GM12878 (cell line): ENCODE measurements at regions not wholly inside any gene's neighbourhood (a gene's known extent, or its start where the extent isn't known, plus 50 kb on each side); places are given as distances from the start of the nearest gene placed in this dataset.

Experiments used
- ATAC-seq: fragments of 200-7000 bp; cut with Tn5 transposase; 3 replicates; pipeline ENCODE4 v1.9.1; 2020; ENCODE audit warnings: mild to moderate bottlenecking, moderate library complexity
- BruUV-seq: library from RNA; stranded (reverse); fragments of 400-500 nt; replicated peaks from 2 replicates; lab custom pipeline; 2021; lab: Mats Ljungman, UMichigan
- CTCF ChIA-PET: fragments of 300-600 bp; sonication (Branson Sonifier 250); formaldehyde crosslinking; extraction: SDS; loops from one replicate; lab custom pipeline; 2021; ENCODE audit warnings: inconsistent platforms; lab: Yijun Ruan, JAX
- POLR2A ChIA-PET: fragments of 350-600 bp; formaldehyde crosslinking; extraction: SDS; loops from one replicate; lab custom pipeline; 2021; ENCODE audit warnings: inconsistent platforms; lab: Charles Lee
- RAD21 ChIA-PET: fragments of 300-600 bp; sonication (Branson Sonifier 250); formaldehyde crosslinking; loops from one replicate; lab custom pipeline; 2023; ENCODE audit warnings: antibody characterized with exemption; ENCODE audit not compliant: unreplicated experiment; lab: Charles Lee
- SMC1A ChIA-PET: fragments of 300-600 bp; sonication (Branson Sonifier 250); formaldehyde crosslinking; loops from one replicate; lab custom pipeline; 2023; ENCODE audit not compliant: unreplicated experiment, uncharacterized antibody; lab: Charles Lee
- DNase-seq: peaks from one replicate; pipeline ENCODE4 v3.0.0-alpha.2; 2011; ENCODE audit warnings: low read depth, low spot score
- FAIRE-seq: peaks from 3 replicates; lab custom pipeline; 2011; peaks lifted over from hg19 to GRCh38; lab: Jason Lieb, UNC
- H2AFZ ChIP-seq: 2 replicates; pipeline ENCODE4 v1.6.0; 2011; ENCODE audit warnings: low read depth, low read length, control low read depth; ENCODE audit not compliant: control insufficient read depth
- H3K27ac ChIP-seq: 2 replicates; pipeline ENCODE4 v1.5.1; 2011; ENCODE audit warnings: control low read depth; ENCODE audit not compliant: control insufficient read depth, insufficient read depth
- H3K27me3 ChIP-seq, 2 experiments: replicated peaks in 1 of 2; 2 replicates each; pipeline versions ENCODE4 v1.6.0 to v1.6.1; 2011; ENCODE audit warnings: low read length in 1 of 2; ENCODE audit not compliant: control insufficient read depth in 2 of 2, insufficient read depth in 2 of 2
- H3K36me3 ChIP-seq, 2 experiments: 2 replicates each; pipeline ENCODE4 v1.5.1; 2011; ENCODE audit warnings: low read length in 1 of 2; ENCODE audit not compliant: control insufficient read depth in 2 of 2, insufficient read depth in 2 of 2
- H3K4me1 ChIP-seq: 2 replicates; pipeline ENCODE4 v1.6.1; 2011; ENCODE audit warnings: mild to moderate bottlenecking, low read length, moderate library complexity, mixed read lengths; ENCODE audit not compliant: control insufficient read depth, insufficient read depth
- H3K4me2 ChIP-seq: 2 replicates; pipeline ENCODE4 v1.6.0; 2011; ENCODE audit warnings: control low read depth; ENCODE audit not compliant: control insufficient read depth, insufficient read depth
- H3K4me3 ChIP-seq: fragments of 200-600 bp; sonication (generic); 2 replicates; pipeline ENCODE4 v1.5.1; 2016
- H3K79me2 ChIP-seq: 2 replicates; pipeline ENCODE4 v1.6.0; 2011; ENCODE audit warnings: low read length; ENCODE audit not compliant: control insufficient read depth, insufficient read depth
- H3K9ac ChIP-seq: 2 replicates; pipeline ENCODE4 v1.8.0; 2011; ENCODE audit warnings: low read length, control low read depth, mixed read lengths; ENCODE audit not compliant: control insufficient read depth, insufficient read depth
- H3K9me3 ChIP-seq: replicated peaks from 3 replicates; pipeline ENCODE4 v1.5.1; 2011; ENCODE audit warnings: mild to moderate bottlenecking, low read length; ENCODE audit not compliant: control insufficient read depth, insufficient read depth
- H4K20me1 ChIP-seq: 2 replicates; pipeline ENCODE4 v1.6.0; 2011; ENCODE audit not compliant: control insufficient read depth, insufficient read depth
- BCLAF1 ChIP-seq: fragments of 450-650 bp; IDR thresholded peaks from 2 replicates; pipeline ENCODE4 v1.6.1; 2017; ENCODE audit warnings: antibody characterized with exemption, mild to moderate bottlenecking, moderate library complexity
- BRCA1 ChIP-seq: IDR thresholded peaks from 2 replicates; pipeline ENCODE4 v1.6.1; 2011; ENCODE audit warnings: low read depth, low read length, improper control_type of control experiment
- CHD1 ChIP-seq: IDR thresholded peaks from 2 replicates; pipeline ENCODE4 v1.6.1; 2012; ENCODE audit warnings: low read depth, low read length, improper control_type of control experiment
- E4F1 ChIP-seq: fragments of 450-650 bp; IDR thresholded peaks from 2 replicates; pipeline ENCODE4 v1.6.1; 2018; ENCODE audit warnings: borderline replicate concordance, mild to moderate bottlenecking; ENCODE audit not compliant: partially characterized antibody
- EED ChIP-seq: sonication (generic); IDR thresholded peaks from 2 replicates; pipeline ENCODE4 v1.6.1; 2016; ENCODE audit warnings: antibody characterized with exemption, low read depth
- EGR1 ChIP-seq, 2 experiments: IDR thresholded peaks; 1 replicate in 1 of 2; 2 replicates in 1 of 2; pipeline ENCODE4 v1.6.1; 2011 to 2012; ENCODE audit warnings: low read depth in 2 of 2, low read length in 2 of 2, borderline replicate concordance in 1 of 2, mild to moderate bottlenecking in 1 of 2, moderate library complexity in 1 of 2
- EZH2 ChIP-seq: IDR thresholded peaks from 2 replicates; pipeline ENCODE4 v1.6.1; 2012; ENCODE audit warnings: low read depth, mild to moderate bottlenecking, control low read depth, inconsistent platforms, low read length, borderline replicate concordance; ENCODE audit not compliant: control insufficient read depth
- HSF1 ChIP-seq: fragments of 150-350 bp; IDR thresholded peaks from 2 replicates; pipeline ENCODE4 v1.6.1; 2014; ENCODE audit warnings: mild to moderate bottlenecking, low read depth, low read length
- NFYA ChIP-seq: IDR thresholded peaks from 2 replicates; pipeline ENCODE4 v1.6.1; 2011; ENCODE audit warnings: low read depth, mild to moderate bottlenecking, low read length, improper control_type of control experiment, borderline replicate concordance
- PKNOX1 ChIP-seq: fragments of 450-650 bp; IDR thresholded peaks from 2 replicates; pipeline ENCODE4 v1.6.1; 2016; ENCODE audit warnings: mild to moderate bottlenecking
- RAD51 ChIP-seq: fragments of 450-650 bp; IDR thresholded peaks from 2 replicates; pipeline ENCODE4 v1.6.1; 2016; ENCODE audit warnings: moderate library complexity, mild to moderate bottlenecking, inconsistent platforms
- SMARCA5 ChIP-seq: fragments of 450-650 bp; IDR thresholded peaks from 2 replicates; pipeline ENCODE4 v1.6.1; 2017; ENCODE audit warnings: mild to moderate bottlenecking
- SRF ChIP-seq, 2 experiments: IDR thresholded peaks; 2 replicates each; pipeline ENCODE4 v1.6.1; 2011; ENCODE audit warnings: low read depth in 2 of 2, low read length in 2 of 2, mild to moderate bottlenecking in 1 of 2, moderate library complexity in 1 of 2
- STAT3 ChIP-seq: IDR thresholded peaks from 2 replicates; pipeline ENCODE4 v1.6.1; 2011; ENCODE audit warnings: low read depth, low read length, improper control_type of control experiment
- SUZ12 ChIP-seq: fragments of 200-600 bp; sonication (generic); IDR thresholded peaks from one replicate; pipeline ENCODE4 v1.6.1; 2018; ENCODE audit warnings: antibody characterized with exemption, mild to moderate bottlenecking; ENCODE audit not compliant: unreplicated experiment
- TAF1 ChIP-seq: IDR thresholded peaks from 2 replicates; pipeline ENCODE4 v1.6.1; 2011; ENCODE audit warnings: mild to moderate bottlenecking, low read depth, low read length, borderline replicate concordance
- TARDBP ChIP-seq: IDR thresholded peaks from 2 replicates; pipeline ENCODE4 v1.6.1; 2016; ENCODE audit warnings: borderline replicate concordance
- ZNF207 ChIP-seq: fragments of 450-650 bp; IDR thresholded peaks from 2 replicates; pipeline ENCODE4 v1.6.1; 2014; ENCODE audit warnings: antibody characterized with exemption, mild to moderate bottlenecking, borderline replicate concordance
- ZNF622 ChIP-seq: fragments of 450-650 bp; IDR thresholded peaks from 2 replicates; pipeline ENCODE4 v1.6.1; 2017; ENCODE audit warnings: mild to moderate bottlenecking, inconsistent platforms
- WGBS: methylation state at CpG from one replicate; pipeline ENCODE4 v1.1.6; 2016; ENCODE audit warnings: low lambda C conversion rate; ENCODE audit not compliant: insufficient replicate concordance, insufficient coverage; ENCODE audit errors: missing lambda C conversion rate; 5-methylcytosine and 5-hydroxymethylcytosine counted together
- in situ Hi-C: fragments of 300-500 bp; cut with MboI; formaldehyde crosslinking; loops from 9 replicates; pipeline ENCODE4 v1.14.3; 2018; ENCODE audit warnings: mixed read lengths
- intact Hi-C: fragments of 100-400 bp; cut with micrococcal nuclease; formaldehyde crosslinking; loops from one replicate; pipeline ENCODE4 v1.14.2; 2022; ENCODE audit not compliant: unreplicated experiment

- H3K4me1 ChIP-seq: no peaks in the 10 kb centered on the region
- no peak for DNase-seq
- CTCF ChIA-PET: no interaction called here
- H3K27me3 ChIP-seq: no peaks in the 10 kb centered on the region; a peak in 1 of 4 replicates
- POLR2A ChIA-PET: no interaction called here
- RAD21 ChIA-PET: no interaction called here
- no peaks in the 10 kb centered on the region for H3K9me3 ChIP-seq
- no peaks in the 10 kb centered on the region for H3K36me3 ChIP-seq
- SMC1A ChIA-PET: no interaction called here
- intact Hi-C loops: no loop called here
- H3K9ac ChIP-seq: no peak overlapping the region
- no peak overlapping the region for H3K4me3 ChIP-seq
- no peak overlapping the region for H3K27ac ChIP-seq
- no peak overlapping the region for H3K4me2 ChIP-seq
- TF ChIP-seq SRF (IDR thresholded peaks at IDR 0.05; ENCODE audit: low read depth in 2 of 2, low read length in 2 of 2) (no peak), NFYA (no peak), ZNF207 (no peak), TARDBP (no peak), E4F1 (no peak), SMARCA5 (no peak), ZNF622 (no peak), EGR1 (IDR thresholded peaks at IDR 0.05; ENCODE audit: borderline replicate concordance in 1 of 2, low read depth in 2 of 2, low read length in 2 of 2) (no peak), RAD51 (no peak), STAT3 (no peak), HSF1 (no peak), EZH2 (no peak), CHD1 (no peak), EED (no peak), SUZ12 (no peak), BRCA1 (no peak), BCLAF1 (no peak), PKNOX1 (no peak), TAF1 (no peak)
- no peaks in the 10 kb centered on the region for H3K79me2 ChIP-seq
- no peak for ATAC-seq
- no TSS peak for BruUV-seq
- in situ Hi-C loops: no loop called here
- no peaks in the 10 kb centered on the region for H4K20me1 ChIP-seq
- no peak for FAIRE-seq
- 13% methylated on average over 4 of the region's 4 CpGs for WGBS
- no peak overlapping the region for H2AFZ ChIP-seq
These were observed 198.4 kb downstream of the CMPK2 start for GRCh38 chr2:6667326-6667725.
